ENCODE measurements at regions not wholly inside any gene's neighbourhood (a gene's known extent, or its start where the extent isn't known, plus 50 kb on each side); places are given as distances from the start of the nearest gene placed in this dataset.

- Histone ChIP-seq H3K4ac (ENCODE audit: low read depth, low read length) (no peak overlapping the region), H4K5ac (ENCODE audit: insufficient read length, low read depth, low read length) (no peak overlapping the region), H2BK15ac (ENCODE audit: low read depth, low read length) (no peak overlapping the region), H3K79me1 (ENCODE audit: insufficient read depth, low read depth, low read length, poor library complexity, severe bottlenecking) (no peaks in the 10 kb centered on the region), H2BK12ac (ENCODE audit: insufficient read length, low read depth, low read length) (no peak overlapping the region), H3K23me2 (ENCODE audit: insufficient read length, low read depth, low read length, poor library complexity, severe bottlenecking) (no peaks in the 10 kb centered on the region), H3K27ac (ENCODE audit: insufficient read length, low read depth, low read length) (no peak overlapping the region), H4K8ac (replicated peaks; ENCODE audit: insufficient read length, low read depth, low read length) (no peak overlapping the region), H3K14ac (ENCODE audit: insufficient read depth, low read length) (no peak overlapping the region), H2AFZ (ENCODE audit: low read length) (no peak overlapping the region), H2BK120ac (ENCODE audit: low read depth, low read length, poor library complexity, severe bottlenecking) (no peak overlapping the region), H3K27me3 (ENCODE audit: insufficient read depth, low read length) (no peaks in the 10 kb centered on the region), H3K4me2 (ENCODE audit: insufficient read depth, insufficient read length, low read length) (no peak overlapping the region), H2AK5ac (ENCODE audit: insufficient read length, low read length) (no peak overlapping the region), H4K91ac (ENCODE audit: insufficient read length, low read depth, low read length) (no peak overlapping the region), H3K9ac (ENCODE audit: extremely low read depth, insufficient read length, low read length) (no peak overlapping the region), H3K23ac (ENCODE audit: insufficient read length, low read depth, low read length) (no peak overlapping the region), H2BK20ac (ENCODE audit: low read depth, low read length, poor library complexity, severe bottlenecking) (no peak overlapping the region), H3K9me3 (ENCODE audit: control insufficient read depth, low read depth, low read length) (no peaks in the 10 kb centered on the region), H3T11ph (ENCODE audit: low read length) (no peak overlapping the region), H2BK5ac (ENCODE audit: insufficient read length, low read length) (no peak overlapping the region), H4K20me1 (ENCODE audit: control insufficient read depth, insufficient read depth, insufficient read length) (no peaks in the 10 kb centered on the region), H3K79me2 (ENCODE audit: insufficient read depth, low read length) (no peaks in the 10 kb centered on the region), H3K4me1 (ENCODE audit: insufficient read depth, low read length) (no peaks in the 10 kb centered on the region), H3K56ac (ENCODE audit: insufficient read length, low read depth, low read length) (no peak overlapping the region), H3K18ac (ENCODE audit: insufficient read length, low read depth, low read length) (no peak overlapping the region)
- TF ChIP-seq CTCF (conservative IDR thresholded peaks at IDR 0.05), result no peak
- Mint-ChIP-seq H3K27me3 (ENCODE audit: low read depth) (no peaks in the 10 kb centered on the region), H3K4me1 (peaks cover 3 to 5% of the 10 kb centered on the region in 2 experiments; a peak in 3 of 4 replicates), H3K9me3 (no peaks in the 10 kb centered on the region), H3K27ac (no peak overlapping the region), H3K36me3 (ENCODE audit: insufficient read depth in 1 of 3, low read depth in 3 of 3) (no peaks in the 10 kb centered on the region), H3K4me3 (no peak overlapping the region)
- no peak for DNase-seq
- WGBS (ENCODE audit: extremely low coverage, insufficient read length, low lambda C conversion rate), result 100% methylated on average over 1 of the region's 3 CpGs
These were observed 1599.7 kb upstream of the ZEB2 start for GRCh38 chr2:146119586-146119985.
